NT2/D1 (cell line): ENCODE measurements at regions not wholly inside any gene's neighbourhood (a gene's known extent, or its start where the extent isn't known, plus 50 kb on each side); places are given as distances from the start of the nearest gene placed in this dataset.
"Not testable (repeated sequence)": the region's sequence is repeated elsewhere in the genome, so short reads cannot be mapped to it uniquely, and the experiment has no call there.

ENCODE experiments used
- DNase-seq: peaks from one replicate; pipeline ENCODE4 v3.0.0-alpha.2; 2011; ENCODE audit warnings: low read depth, low spot score
- H3K27me3 ChIP-seq: 2 replicates; pipeline ENCODE4 v1.6.0; 2011; ENCODE audit warnings: mild to moderate bottlenecking; ENCODE audit not compliant: insufficient read length, insufficient read depth
- H3K36me3 ChIP-seq: 2 replicates; pipeline ENCODE4 v1.6.1; 2011; ENCODE audit warnings: mild to moderate bottlenecking, low read length, mixed read lengths; ENCODE audit not compliant: insufficient read depth, insufficient read length
- H3K4me1 ChIP-seq: 2 replicates; pipeline ENCODE4 v1.5.1; 2011; ENCODE audit not compliant: insufficient read depth, insufficient read length
- H3K4me3 ChIP-seq: 2 replicates; pipeline ENCODE4 v1.5.1; 2011; ENCODE audit warnings: low read depth; ENCODE audit not compliant: insufficient read length
- H3K9ac ChIP-seq: 2 replicates; pipeline ENCODE4 v1.6.0; 2011; ENCODE audit warnings: low read depth; ENCODE audit not compliant: insufficient read length
- H3K9me3 ChIP-seq: 2 replicates; pipeline ENCODE4 v1.5.1; 2011; ENCODE audit warnings: mild to moderate bottlenecking, low read length; ENCODE audit not compliant: insufficient read depth

- H3K4me1 ChIP-seq, H3K27me3 ChIP-seq, H3K9me3 ChIP-seq, H3K36me3 ChIP-seq, H3K4me3 ChIP-seq, H3K9ac ChIP-seq, DNase-seq: not testable (repeated sequence)
Observed at GRCh38 chr9:67418496-67419079, 426.2 kb upstream of the SPATA31A3 start.

GRCh38 chr9:67417341-67417983, 425.1 kb upstream of the SPATA31A3 start:
- H3K9ac ChIP-seq, H3K4me3 ChIP-seq, H3K9me3 ChIP-seq, H3K27me3 ChIP-seq, DNase-seq, H3K36me3 ChIP-seq, H3K4me1 ChIP-seq: not testable (repeated sequence)

GRCh38 chr9:67416639-67417038, 424.3 kb upstream of the SPATA31A3 start:
- not testable (repeated sequence) for H3K27me3 ChIP-seq, H3K9me3 ChIP-seq, H3K9ac ChIP-seq, H3K4me1 ChIP-seq, H3K4me3 ChIP-seq, H3K36me3 ChIP-seq, DNase-seq

GRCh38 chr9:67410606-67411220, 418.4 kb upstream of the SPATA31A3 start:
- not testable (repeated sequence) for H3K36me3 ChIP-seq, DNase-seq, H3K9me3 ChIP-seq, H3K9ac ChIP-seq, H3K4me1 ChIP-seq, H3K27me3 ChIP-seq, H3K4me3 ChIP-seq

- H3K4me1 ChIP-seq, H3K36me3 ChIP-seq, H3K9ac ChIP-seq, H3K27me3 ChIP-seq, DNase-seq, H3K9me3 ChIP-seq, H3K4me3 ChIP-seq: not testable (repeated sequence)
Observed at GRCh38 chr9:67403739-67404138, 411.4 kb upstream of the SPATA31A3 start.

- not testable (repeated sequence) for H3K9ac ChIP-seq, H3K4me1 ChIP-seq, H3K4me3 ChIP-seq, H3K9me3 ChIP-seq, DNase-seq, H3K36me3 ChIP-seq, H3K27me3 ChIP-seq
Observed at GRCh38 chr9:67397731-67398130, 405.4 kb upstream of the SPATA31A3 start.

- not testable (repeated sequence) for H3K9me3 ChIP-seq, DNase-seq, H3K9ac ChIP-seq, H3K4me3 ChIP-seq, H3K27me3 ChIP-seq, H3K36me3 ChIP-seq, H3K4me1 ChIP-seq
Observed at GRCh38 chr9:67394782-67395181, 402.4 kb upstream of the SPATA31A3 start.

- H3K4me1 ChIP-seq, H3K36me3 ChIP-seq, DNase-seq, H3K9me3 ChIP-seq, H3K27me3 ChIP-seq, H3K9ac ChIP-seq, H3K4me3 ChIP-seq: not testable (repeated sequence)
Observed at GRCh38 chr9:67394038-67394437, 401.7 kb upstream of the SPATA31A3 start.

GRCh38 chr9:67369664-67370063, 377.3 kb upstream of the SPATA31A3 start:
- not testable (repeated sequence) for DNase-seq, H3K36me3 ChIP-seq, H3K4me3 ChIP-seq, H3K9me3 ChIP-seq, H3K27me3 ChIP-seq, H3K4me1 ChIP-seq, H3K9ac ChIP-seq

- not testable (repeated sequence) for H3K9me3 ChIP-seq
Observed at GRCh38 chr9:67362325-67362724, 370.0 kb upstream of the SPATA31A3 start.

GRCh38 chr9:67353961-67354360, 361.6 kb upstream of the SPATA31A3 start:
- not testable (repeated sequence) for DNase-seq, H3K4me3 ChIP-seq, H3K9me3 ChIP-seq, H3K27me3 ChIP-seq, H3K9ac ChIP-seq, H3K4me1 ChIP-seq, H3K36me3 ChIP-seq

More at GRCh38 chr9:67362325-67362724, 370.0 kb upstream of the SPATA31A3 start:
- not testable (repeated sequence) for DNase-seq, H3K36me3 ChIP-seq, H3K27me3 ChIP-seq, H3K4me1 ChIP-seq, H3K9ac ChIP-seq, H3K4me3 ChIP-seq

- not testable (repeated sequence) for H3K27me3 ChIP-seq, H3K36me3 ChIP-seq, DNase-seq, H3K9me3 ChIP-seq, H3K9ac ChIP-seq, H3K4me1 ChIP-seq, H3K4me3 ChIP-seq
Observed at GRCh38 chr9:67349424-67349759, 357.0 kb upstream of the SPATA31A3 start.
